NB4 (cell line): ENCODE measurements at regions not wholly inside any gene's neighbourhood (a gene's known extent, or its start where the extent isn't known, plus 50 kb on each side); places are given as distances from the start of the nearest gene placed in this dataset.

Source experiments
- CTCF ChIP-seq: IDR thresholded peaks from one replicate; pipeline ENCODE4 v1.5.1; 2012; ENCODE audit warnings: low read depth, low read length
- MAX ChIP-seq: IDR thresholded peaks from 2 replicates; pipeline ENCODE4 v1.6.1; 2011; ENCODE audit warnings: low read depth, low read length
- MYC ChIP-seq: IDR thresholded peaks from 2 replicates; pipeline ENCODE4 v1.6.1; 2011; ENCODE audit warnings: low read depth, low read length
- POLR2A ChIP-seq: IDR thresholded peaks from 2 replicates; pipeline ENCODE4 v1.6.1; 2011; ENCODE audit warnings: mild to moderate bottlenecking; ENCODE audit not compliant: insufficient read length; ENCODE audit errors: extremely low read depth

- no peak for TF ChIP-seq POLR2A
- no peak for TF ChIP-seq CTCF
- no peak for TF ChIP-seq MAX
- no peak for TF ChIP-seq MYC
These were observed 180.7 kb downstream of the TBXT start for GRCh38 chr6:165986914-165987482.
